ENCODE measurements at regions not wholly inside any gene's neighbourhood (a gene's known extent, or its start where the extent isn't known, plus 50 kb on each side); places are given as distances from the start of the nearest gene placed in this dataset.
"Not testable (repeated sequence)": the region's sequence is repeated elsewhere in the genome, so short reads cannot be mapped to it uniquely, and the experiment has no call there.

- ATAC-seq: no peak
These were observed 1141.4 kb upstream of the ADGRB3 start for GRCh38 chr6:67493682-67494081.

GRCh38 chr6:67475700-67476099, 1159.4 kb upstream of the ADGRB3 start:
- ATAC-seq: no peak

- no peak for ATAC-seq
These were observed 1167.7 kb upstream of the ADGRB3 start for GRCh38 chr6:67467341-67467740.

GRCh38 chr6:67462725-67463124, 1172.4 kb upstream of the ADGRB3 start:
- not testable (repeated sequence) for ATAC-seq

- ATAC-seq: no peak
These were observed 1175.5 kb upstream of the ADGRB3 start for GRCh38 chr6:67459556-67459955.

GRCh38 chr6:67458265-67458664, 1176.8 kb upstream of the ADGRB3 start:
- ATAC-seq: no peak

- no peak for ATAC-seq
These were observed 1183.2 kb upstream of the ADGRB3 start for GRCh38 chr6:67451874-67452273.

- ATAC-seq: no peak
These were observed 1184.4 kb upstream of the ADGRB3 start for GRCh38 chr6:67450641-67451040.

GRCh38 chr6:67449602-67450001, 1185.5 kb upstream of the ADGRB3 start:
- ATAC-seq: no peak

- ATAC-seq: no peak
These were observed 1202.0 kb upstream of the ADGRB3 start for GRCh38 chr6:67433124-67433523.

GRCh38 chr6:67431076-67431475, 1204.0 kb upstream of the ADGRB3 start:
- ATAC-seq: no peak

GRCh38 chr6:67426686-67427085, 1208.4 kb upstream of the ADGRB3 start:
- ATAC-seq: not testable (repeated sequence)

GRCh38 chr6:67412035-67412434, 1223.0 kb upstream of the ADGRB3 start:
- no peak for ATAC-seq

GRCh38 chr6:67411036-67411435, 1224.0 kb upstream of the ADGRB3 start:
- no peak for ATAC-seq

GRCh38 chr6:67394254-67394653, 1240.8 kb upstream of the ADGRB3 start:
- no peak for ATAC-seq

- ATAC-seq: no peak
These were observed 1241.7 kb upstream of the ADGRB3 start for GRCh38 chr6:67393356-67393755.

GRCh38 chr6:67391955-67392354, 1243.1 kb upstream of the ADGRB3 start:
- no peak for ATAC-seq

- ATAC-seq: no peak
These were observed 1265.4 kb upstream of the ADGRB3 start for GRCh38 chr6:67369679-67370078.

GRCh38 chr6:67362976-67363375, 1272.1 kb upstream of the ADGRB3 start:
- ATAC-seq: no peak

GRCh38 chr6:67361264-67361663, 1273.8 kb upstream of the ADGRB3 start:
- peak in 1 of 2 donors; percentile 21 for ATAC-seq

GRCh38 chr6:67358241-67358640, 1276.8 kb upstream of the ADGRB3 start:
- no peak for ATAC-seq

- ATAC-seq: no peak
These were observed 1281.2 kb upstream of the ADGRB3 start for GRCh38 chr6:67353861-67354260.

- ATAC-seq: no peak
These were observed 1282.4 kb upstream of the ADGRB3 start for GRCh38 chr6:67352717-67353116.

- ATAC-seq: no peak
These were observed 1284.4 kb upstream of the ADGRB3 start for GRCh38 chr6:67350729-67351128.

- no peak for ATAC-seq
These were observed 1289.1 kb upstream of the ADGRB3 start for GRCh38 chr6:67345946-67346345.

- ATAC-seq: no peak
These were observed 1299.1 kb upstream of the ADGRB3 start for GRCh38 chr6:67336014-67336413.

All from activated CD4-positive, CD25-positive, alpha-beta regulatory T cell treated with anti-CD3 and anti-CD28 coated beads, Interleukin-2, amount 50 U/mL, for 24 hours (primary cell).